ENCODE measurements at regions not wholly inside any gene's neighbourhood (a gene's known extent, or its start where the extent isn't known, plus 50 kb on each side); places are given as distances from the start of the nearest gene placed in this dataset.

GRCh38 chr2:237182422-237183123, 96.9 kb downstream of the COPS8 start:
- TF ChIP-seq TCF12 (IDR thresholded peaks at IDR 0.05; ENCODE audit: low read depth) = no peak
- no peak for TF ChIP-seq REST (IDR thresholded peaks at IDR 0.05; ENCODE audit: low read depth)
- no peak for TF ChIP-seq EP300 (IDR thresholded peaks at IDR 0.05; ENCODE audit: borderline replicate concordance)
